A673 (cell line): ENCODE measurements at regions not wholly inside any gene's neighbourhood (a gene's known extent, or its start where the extent isn't known, plus 50 kb on each side); places are given as distances from the start of the nearest gene placed in this dataset.

Experiments
- CTCF ChIP-seq: fragments of 300-800, 200-600 bp; sonication (generic); conservative IDR thresholded peaks from 2 replicates; pipeline ENCODE4 v1.5.1; 2017; ENCODE audit warnings: low read depth, mild to moderate bottlenecking, antibody characterized with exemption, low read length, moderate library complexity, mixed read lengths
- EZH2 ChIP-seq: fragments of 200-600 bp; sonication (generic); IDR thresholded peaks from 2 replicates; pipeline ENCODE4 v1.6.1; 2017; ENCODE audit warnings: borderline replicate concordance, low read depth, mild to moderate bottlenecking, mixed read lengths, antibody characterized with exemption, low read length; ENCODE audit not compliant: poor library complexity, severe bottlenecking

DNA sequence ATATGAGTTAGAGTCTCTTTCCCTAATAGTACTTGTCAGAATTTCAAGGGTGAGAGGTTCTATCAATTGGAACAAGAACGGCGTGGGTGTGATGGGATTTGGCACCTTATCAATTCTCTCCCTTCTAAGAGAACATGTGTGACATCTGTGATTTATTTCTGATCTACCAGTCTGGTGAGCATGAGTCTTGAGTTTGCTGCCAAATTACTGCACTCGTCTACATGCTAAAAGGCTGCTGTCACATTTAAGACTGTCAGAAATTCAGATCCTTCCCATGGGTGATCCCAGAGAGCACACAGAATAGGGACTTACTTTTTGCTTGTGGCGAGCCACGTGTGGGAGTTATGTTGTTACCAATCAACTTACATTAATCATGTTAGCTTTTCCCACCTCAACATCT, 370.2 kb upstream of the SASH1 start:
- TF ChIP-seq CTCF (no peak), EZH2 (no peak)
